GM19324 (cell line): ENCODE measurements at regions not wholly inside any gene's neighbourhood (a gene's known extent, or its start where the extent isn't known, plus 50 kb on each side); places are given as distances from the start of the nearest gene placed in this dataset.
"Not testable (repeated sequence)": the region's sequence is repeated elsewhere in the genome, so short reads cannot be mapped to it uniquely, and the experiment has no call there.

Source experiments
- ATAC-seq: cut with Tn5 transposase; IDR thresholded peaks from one replicate; pipeline ENCODE4 v1.9.1; 2021; ENCODE audit warnings: mild to moderate bottlenecking, moderate library complexity; ENCODE audit not compliant: unreplicated experiment, low FRiP score

GRCh38 chr1:166601650-166602278 is 237.5 kb upstream of the POGK start:
- ATAC-seq: no peak

- not testable (repeated sequence) for ATAC-seq
Measured at GRCh38 chr1:166602801-166603200, 236.5 kb upstream of the POGK start.

GRCh38 chr1:166603296-166603695 is 236.0 kb upstream of the POGK start:
- ATAC-seq: no peak

DNA sequence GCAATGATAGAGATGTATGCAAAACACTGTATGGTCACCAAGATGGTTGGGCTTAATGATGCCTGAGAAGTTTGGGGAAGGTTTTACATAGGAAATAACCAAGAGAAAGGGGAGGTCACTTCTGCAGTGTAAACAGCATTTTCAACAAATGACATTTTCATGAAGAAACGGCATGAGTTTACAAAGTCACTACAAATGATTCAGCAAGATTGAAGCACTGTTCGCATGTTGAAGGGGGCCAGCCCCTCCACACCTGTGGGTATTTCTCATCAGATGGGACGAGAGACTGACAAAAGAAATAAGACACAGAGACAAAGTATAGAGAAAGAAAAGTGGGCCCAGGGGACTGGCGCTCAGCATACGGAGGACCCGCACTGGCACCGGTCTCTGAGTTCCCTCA is 234.1 kb upstream of the POGK start:
- no peak for ATAC-seq

DNA sequence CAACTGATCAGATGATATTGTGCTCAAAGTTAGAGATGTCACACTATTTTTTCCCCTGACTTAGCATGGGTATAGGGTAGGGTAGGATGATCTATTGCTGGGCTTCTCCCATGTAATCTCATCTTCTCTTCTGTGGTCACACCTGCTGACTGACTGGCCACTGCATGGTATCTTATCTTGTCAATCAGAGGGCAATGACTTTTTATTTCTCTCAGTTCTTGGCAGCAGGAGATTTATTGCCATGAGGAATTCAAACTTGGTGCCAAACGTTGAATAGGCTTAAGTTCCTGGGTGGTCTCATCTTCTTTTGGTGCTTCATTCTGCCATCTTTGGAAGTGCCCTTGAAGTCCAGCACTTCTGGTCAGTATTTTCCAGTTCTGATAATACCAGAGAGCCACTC is 226.4 kb upstream of the POGK start:
- ATAC-seq: no peak

DNA sequence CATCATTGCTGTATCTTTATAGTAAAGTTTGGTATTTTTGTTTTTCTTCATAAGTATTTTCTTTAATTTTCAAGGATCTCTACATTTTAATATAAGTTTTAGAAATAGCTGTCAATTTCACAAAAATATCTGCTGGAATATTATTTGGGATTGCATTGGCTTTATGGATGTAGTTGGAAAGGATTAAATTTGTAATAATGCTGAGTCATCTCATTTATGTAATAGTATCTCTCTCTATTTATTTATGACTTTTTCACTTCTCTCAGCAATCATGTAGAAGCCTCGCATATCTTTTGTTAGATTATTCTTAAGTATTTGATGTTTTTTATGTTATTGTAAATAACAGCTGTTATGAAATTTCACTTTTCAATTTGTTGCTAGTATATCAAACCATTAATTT is 223.1 kb upstream of the POGK start:
- ATAC-seq: no peak

DNA sequence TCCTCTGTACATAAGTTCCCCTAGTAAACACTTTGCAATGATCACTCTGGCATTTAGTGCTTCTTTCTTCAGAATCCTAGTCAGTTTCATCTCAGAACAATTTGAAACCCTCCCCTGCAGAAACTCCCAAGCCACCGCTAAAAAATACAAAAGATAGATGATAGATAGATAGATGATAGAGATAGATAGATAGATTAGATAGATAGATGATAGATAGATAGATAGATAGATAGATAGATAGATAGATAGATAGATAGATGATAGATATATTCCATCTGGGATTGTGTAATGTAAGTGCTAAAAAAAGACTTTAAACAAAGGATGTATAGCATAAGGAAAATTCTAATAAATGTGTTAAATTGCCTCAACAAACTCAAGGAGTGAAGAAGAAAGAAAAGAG is 212.6 kb upstream of the POGK start:
- ATAC-seq: no peak

- no peak for ATAC-seq
Measured at GRCh38 chr1:166627558-166627957, 211.7 kb upstream of the POGK start.

DNA sequence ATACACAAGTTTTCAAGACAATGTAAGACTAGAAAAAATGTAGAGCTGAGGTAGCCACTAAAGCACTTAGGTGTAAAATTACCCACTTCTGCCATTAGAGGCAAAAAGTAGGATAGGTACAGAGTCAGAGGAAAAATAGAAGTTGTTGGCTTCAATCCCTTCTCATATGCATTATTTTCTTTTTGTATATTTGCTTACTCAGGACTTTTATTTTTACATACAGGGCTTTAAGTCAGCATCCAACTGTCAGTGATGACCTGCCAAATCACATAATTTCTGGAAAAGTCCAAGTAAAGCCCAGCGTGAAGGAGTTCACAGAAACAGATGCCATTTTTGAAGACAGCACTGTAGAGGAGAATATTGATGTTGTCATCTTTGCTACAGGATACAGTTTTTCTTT is 211.0 kb upstream of the POGK start:
- ATAC-seq: no peak

DNA sequence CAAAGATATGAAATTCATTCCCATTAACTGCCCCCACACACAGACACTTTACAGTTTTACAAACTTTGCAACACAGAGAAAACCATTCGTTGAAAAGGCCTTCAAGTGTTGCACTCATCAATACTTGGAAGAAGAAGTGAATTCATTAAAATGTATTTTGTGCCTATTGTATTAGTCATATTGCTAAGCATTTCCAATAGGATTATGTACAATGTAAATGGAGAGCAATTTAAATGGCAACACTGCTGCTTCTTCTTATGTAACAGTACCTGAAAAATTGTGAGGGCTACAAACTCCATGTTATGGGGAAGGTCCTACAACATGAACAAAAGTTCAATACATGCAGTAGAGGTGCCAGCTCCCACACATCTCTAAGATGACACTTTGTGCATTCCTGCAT is 209.3 kb upstream of the POGK start:
- ATAC-seq: no peak

GRCh38 chr1:166630369-166630768 is 208.9 kb upstream of the POGK start:
- no peak for ATAC-seq

- ATAC-seq: no peak
Measured at GRCh38 chr1:166638137-166638536, 201.1 kb upstream of the POGK start.

DNA sequence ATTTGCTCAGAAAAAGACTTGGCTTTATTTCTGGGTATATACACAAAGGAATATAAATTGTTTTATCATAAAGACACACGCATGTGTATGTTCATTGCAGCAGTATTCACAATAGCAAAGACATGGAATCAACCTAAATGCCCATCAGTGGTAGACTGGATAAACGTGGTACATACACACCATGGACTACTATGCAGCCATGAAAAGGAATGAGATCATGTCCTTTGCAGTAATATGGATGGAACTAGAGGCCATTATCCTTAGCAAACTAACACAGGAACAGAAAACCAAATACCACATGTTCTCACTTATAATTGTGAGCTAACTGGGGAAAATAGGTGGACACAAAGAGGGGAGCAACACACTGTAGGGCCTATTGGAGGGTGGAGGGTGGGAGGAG is 182.0 kb upstream of the POGK start:
- ATAC-seq: not testable (repeated sequence)

- ATAC-seq: not testable (repeated sequence)
Measured at GRCh38 chr1:166666790-166667189, 172.5 kb upstream of the POGK start.

GRCh38 chr1:166667600-166667999 is 171.7 kb upstream of the POGK start:
- not testable (repeated sequence) for ATAC-seq

DNA sequence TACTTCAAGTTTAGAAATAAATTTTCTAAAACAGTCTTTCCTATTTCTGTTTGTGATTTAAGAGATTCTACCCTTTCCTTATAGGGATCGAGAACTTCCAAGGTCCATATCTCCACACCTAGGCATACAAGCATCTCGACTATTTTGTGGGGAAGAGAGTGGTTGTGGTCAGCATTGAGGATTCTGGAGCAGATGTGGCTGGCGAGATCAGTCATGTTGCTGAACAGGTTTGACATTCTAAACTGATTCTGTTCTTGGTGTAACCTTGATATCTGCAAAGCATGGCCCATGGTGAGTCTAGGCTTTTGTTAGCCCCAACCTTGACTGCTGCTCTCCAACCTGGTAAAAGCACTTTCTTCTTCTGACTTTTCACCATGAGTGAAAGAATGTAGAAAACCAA is 167.6 kb upstream of the POGK start:
- ATAC-seq: no peak

GRCh38 chr1:166673722-166674121 is 165.6 kb upstream of the POGK start:
- no peak for ATAC-seq

DNA sequence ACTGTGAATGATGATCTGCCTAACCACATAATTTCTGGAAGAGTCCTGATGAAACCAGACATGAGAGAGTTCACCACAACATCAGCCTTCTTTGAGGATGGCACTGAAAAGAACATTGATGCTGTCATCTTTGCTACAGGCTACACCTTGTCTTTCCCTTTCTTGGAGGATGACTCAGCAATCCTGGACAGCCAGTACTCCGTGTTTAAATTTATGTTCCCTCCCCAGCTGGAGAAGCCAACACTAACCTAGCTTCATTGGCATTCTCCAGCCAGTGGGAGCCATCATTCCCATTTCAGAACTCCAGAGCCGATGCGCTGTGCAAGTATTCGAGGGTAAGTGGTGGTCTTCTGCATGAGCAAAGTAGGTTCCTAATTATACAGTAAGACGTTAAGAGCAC is 164.1 kb upstream of the POGK start:
- ATAC-seq: no peak

DNA sequence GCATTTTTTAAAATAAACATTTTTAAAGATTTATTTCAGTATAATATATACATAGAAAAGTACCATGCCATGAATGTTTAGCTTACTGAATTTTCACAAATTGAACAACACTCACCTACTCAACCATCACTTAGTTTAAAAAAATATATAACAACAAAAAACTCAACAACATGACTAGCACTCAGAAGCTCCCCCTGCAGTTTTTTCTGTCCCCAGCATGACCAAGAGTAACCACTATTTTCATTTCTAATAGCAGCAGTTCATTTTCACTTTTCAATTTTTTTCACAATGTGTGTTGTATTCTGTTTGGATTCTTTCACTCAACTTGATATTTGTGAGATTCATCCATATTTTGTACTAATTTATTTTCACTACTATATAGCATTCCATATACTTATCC is 162.3 kb upstream of the POGK start:
- ATAC-seq: no peak

DNA sequence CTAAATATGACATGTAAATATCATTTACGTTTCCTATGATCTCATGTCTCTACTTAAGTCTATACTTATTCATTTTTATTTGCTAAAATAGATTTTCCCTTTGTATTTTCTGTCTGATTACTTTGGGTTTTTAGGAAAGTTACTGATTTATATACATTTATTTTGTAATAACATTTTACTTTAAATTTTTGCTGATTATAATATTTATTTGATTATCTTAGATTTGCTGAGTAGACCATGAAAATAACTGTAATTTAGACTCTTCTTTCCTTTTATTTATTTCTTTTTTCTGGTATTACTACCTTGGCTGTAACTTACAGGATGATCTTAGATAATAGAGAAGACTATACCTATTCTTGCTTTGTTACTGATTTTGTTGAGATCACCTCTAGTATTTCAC is 159.9 kb upstream of the POGK start:
- ATAC-seq: no peak

DNA sequence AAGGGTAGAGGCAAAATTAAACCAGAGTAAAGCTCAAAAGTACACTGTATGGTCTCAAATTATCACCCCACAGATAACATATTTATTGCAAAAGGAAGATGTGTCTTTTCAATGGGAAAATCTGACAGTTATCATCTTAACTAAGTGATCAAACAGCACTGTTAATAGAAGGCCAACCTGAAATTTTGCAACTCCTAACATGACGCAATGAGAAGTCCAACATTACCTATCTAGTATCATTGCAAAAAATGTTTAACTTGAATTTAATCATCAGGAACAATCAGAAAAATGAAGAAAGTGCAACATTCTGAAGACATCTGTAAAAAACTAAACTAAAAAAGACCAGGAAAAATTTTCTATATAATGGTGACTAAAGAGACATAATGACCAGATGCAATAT is 156.7 kb upstream of the POGK start:
- ATAC-seq: no peak

DNA sequence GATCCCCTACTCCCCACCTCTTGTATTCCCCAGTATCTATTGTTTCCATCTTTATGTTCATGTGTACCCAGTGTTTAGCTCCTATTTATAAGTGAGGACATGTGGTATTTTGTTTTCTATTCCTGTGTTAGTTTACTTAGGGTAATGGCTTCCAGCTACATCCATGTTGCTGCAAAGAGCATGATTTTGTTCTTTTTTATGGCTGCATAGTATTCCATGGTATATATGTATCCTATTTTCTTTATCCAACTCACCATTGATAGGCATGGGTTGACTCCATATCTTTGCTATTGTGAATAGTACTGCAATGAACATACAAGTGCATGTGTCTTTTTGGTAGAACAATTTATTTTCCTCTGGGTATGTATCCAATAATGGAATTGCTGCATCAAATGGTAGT is 154.6 kb upstream of the POGK start:
- ATAC-seq: not testable (repeated sequence)

GRCh38 chr1:166685200-166685599 is 154.1 kb upstream of the POGK start:
- no peak for ATAC-seq
